Astrocyte of the spinal cord (primary cell): ENCODE measurements at regions not wholly inside any gene's neighbourhood (a gene's known extent, or its start where the extent isn't known, plus 50 kb on each side); places are given as distances from the start of the nearest gene placed in this dataset.

Experiments
- DNase-seq: peaks from one replicate; pipeline ENCODE4 v3.0.0; 2011; ENCODE audit warnings: low read depth, low spot score
- H3K4me3 ChIP-seq: 2 replicates; pipeline ENCODE4 v1.5.1; 2011; ENCODE audit warnings: low read depth, mild to moderate bottlenecking, low read length, moderate library complexity
- in situ Hi-C: cut with HindIII; loops from 2 replicates; pipeline ENCODE4 v1.10.0; 2017; ENCODE audit warnings: low sequenced_read_pairs
- TF ChIP-seq, protein P1 (sequence below): IDR thresholded peaks from 2 replicates; pipeline ENCODE4 v1.5.1; 2012; ENCODE audit warnings: low read depth, mild to moderate bottlenecking, low read length, inconsistent platforms

DNA sequence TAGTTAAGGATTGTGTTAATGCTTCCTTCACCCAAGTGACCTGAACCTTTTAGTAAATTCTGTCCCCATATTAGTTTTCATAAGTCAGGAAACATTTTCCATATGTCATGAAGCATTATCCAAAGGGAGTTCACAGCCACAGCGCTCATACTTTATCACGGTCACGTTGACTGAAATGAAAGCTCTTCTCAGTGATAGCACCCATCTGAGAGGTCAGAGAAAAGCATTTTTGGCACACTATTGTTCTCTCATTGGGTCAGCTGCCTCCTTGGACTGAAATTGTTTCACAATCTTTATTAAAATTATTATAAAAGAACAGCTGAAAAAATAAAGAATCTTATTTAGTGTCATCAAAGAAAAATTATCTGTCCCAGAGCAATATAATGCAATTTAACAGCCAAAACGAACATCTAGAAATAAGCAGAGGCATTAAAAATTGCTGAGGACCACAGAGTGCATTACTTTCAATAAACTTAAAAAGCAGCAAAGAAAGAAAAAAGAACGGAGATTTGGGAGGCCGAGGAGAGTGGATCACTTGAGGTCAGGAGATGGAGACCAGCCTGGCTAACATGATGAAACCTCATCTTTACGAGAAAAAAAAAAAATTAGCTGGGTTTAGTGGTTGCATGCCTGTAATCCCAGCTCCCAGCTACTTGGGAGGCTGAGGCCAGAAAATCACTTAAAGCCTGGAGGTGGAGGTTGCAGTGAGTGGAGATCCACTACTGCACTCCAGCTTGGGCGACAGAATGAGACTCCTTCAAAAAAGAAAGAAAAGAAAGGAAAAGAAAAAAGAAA is 680.8 kb upstream of the FAM241A start:
- no peak for DNase-seq
- no peak overlapping the region for H3K4me3 ChIP-seq
- in situ Hi-C loops = no loop called here
- TF ChIP-seq, protein P1, sequence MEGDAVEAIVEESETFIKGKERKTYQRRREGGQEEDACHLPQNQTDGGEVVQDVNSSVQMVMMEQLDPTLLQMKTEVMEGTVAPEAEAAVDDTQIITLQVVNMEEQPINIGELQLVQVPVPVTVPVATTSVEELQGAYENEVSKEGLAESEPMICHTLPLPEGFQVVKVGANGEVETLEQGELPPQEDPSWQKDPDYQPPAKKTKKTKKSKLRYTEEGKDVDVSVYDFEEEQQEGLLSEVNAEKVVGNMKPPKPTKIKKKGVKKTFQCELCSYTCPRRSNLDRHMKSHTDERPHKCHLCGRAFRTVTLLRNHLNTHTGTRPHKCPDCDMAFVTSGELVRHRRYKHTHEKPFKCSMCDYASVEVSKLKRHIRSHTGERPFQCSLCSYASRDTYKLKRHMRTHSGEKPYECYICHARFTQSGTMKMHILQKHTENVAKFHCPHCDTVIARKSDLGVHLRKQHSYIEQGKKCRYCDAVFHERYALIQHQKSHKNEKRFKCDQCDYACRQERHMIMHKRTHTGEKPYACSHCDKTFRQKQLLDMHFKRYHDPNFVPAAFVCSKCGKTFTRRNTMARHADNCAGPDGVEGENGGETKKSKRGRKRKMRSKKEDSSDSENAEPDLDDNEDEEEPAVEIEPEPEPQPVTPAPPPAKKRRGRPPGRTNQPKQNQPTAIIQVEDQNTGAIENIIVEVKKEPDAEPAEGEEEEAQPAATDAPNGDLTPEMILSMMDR = no peak

DNA sequence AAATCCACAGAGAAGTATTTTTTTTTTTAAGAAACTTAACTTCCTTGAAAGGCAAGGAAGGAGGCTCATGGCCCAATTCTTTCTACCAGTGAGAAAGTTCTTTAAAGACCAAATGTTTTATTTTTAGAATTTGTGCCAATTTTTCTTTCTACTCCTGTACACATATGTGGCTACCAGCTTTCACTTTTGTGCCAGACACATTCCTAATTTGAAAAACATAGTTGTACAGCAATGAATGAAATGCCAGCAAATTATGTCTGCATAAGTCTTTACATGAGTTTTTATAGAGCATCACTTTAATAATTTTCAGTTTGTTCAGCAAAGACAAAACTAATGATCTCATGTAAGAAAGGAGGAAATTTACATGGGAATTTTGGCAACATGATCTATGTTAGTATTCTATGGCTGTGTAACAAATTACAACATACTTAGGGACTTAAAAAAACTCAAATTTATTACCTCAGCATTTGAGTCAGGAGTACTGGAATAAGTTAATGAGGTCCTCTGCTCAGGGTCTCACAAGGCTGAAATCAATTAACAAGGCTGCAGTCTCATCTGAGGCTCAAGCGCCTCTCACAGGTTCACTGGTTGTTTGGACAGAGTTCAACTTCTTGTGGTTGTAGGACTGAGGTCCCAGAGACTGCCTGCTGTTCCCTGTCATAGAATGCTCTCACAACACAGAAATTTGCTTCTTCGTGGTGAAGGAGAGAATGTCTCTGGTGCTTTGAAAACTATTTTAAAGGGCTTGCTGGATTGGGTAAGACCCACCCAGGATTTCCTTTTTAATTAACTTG is 678.2 kb upstream of the FAM241A start:
- TF ChIP-seq, protein P1 = no peak
- H3K4me3 ChIP-seq = no peak overlapping the region
- DNase-seq = peak; percentile 54
- in situ Hi-C loops = no loop called here

- TF ChIP-seq, protein P1 = peak; percentile 56
- DNase-seq = peak; percentile 37
- H3K4me3 ChIP-seq = no peak overlapping the region
- in situ Hi-C loops = no loop called here
Observed at GRCh38 chr4:111475001-111475400, 670.3 kb upstream of the FAM241A start.

DNA sequence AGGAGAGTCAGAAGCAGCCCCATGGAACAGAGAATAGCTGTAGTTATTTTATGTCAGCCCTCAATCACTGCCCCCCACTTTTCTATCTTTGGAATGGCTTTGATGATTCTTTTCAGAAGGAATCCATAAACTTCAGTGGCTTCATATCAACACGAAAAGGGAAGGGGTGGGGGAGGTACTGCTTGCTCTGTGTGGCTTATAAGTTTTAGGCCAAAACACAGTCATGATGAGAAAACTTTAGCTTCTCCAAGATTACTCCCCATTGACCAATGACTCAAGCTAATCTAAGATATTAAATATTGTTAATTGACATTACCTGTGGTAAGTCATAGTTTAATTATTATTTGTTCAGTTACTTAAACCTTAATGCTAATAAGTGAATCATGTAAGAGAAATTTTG is 669.6 kb upstream of the FAM241A start:
- in situ Hi-C loops = no loop called here
- DNase-seq = no peak
- TF ChIP-seq, protein P1 = no peak
- H3K4me3 ChIP-seq = no peak overlapping the region

- DNase-seq = peak; percentile 33
- in situ Hi-C loops = no loop called here
- TF ChIP-seq, protein P1 = no peak
- H3K4me3 ChIP-seq = no peak overlapping the region
Observed at GRCh38 chr4:111480510-111480909, 664.7 kb upstream of the FAM241A start.

- TF ChIP-seq, protein P1 = no peak
- H3K4me3 ChIP-seq = no peak overlapping the region
- no peak for DNase-seq
- in situ Hi-C loops = no loop called here
Observed at GRCh38 chr4:111483375-111484169, 661.7 kb upstream of the FAM241A start.
